GM21825 (cell line): ENCODE measurements at regions not wholly inside any gene's neighbourhood (a gene's known extent, or its start where the extent isn't known, plus 50 kb on each side); places are given as distances from the start of the nearest gene placed in this dataset.

Experiments
- ATAC-seq: cut with Tn5 transposase; IDR thresholded peaks from one replicate; pipeline ENCODE4 v1.9.1; 2021; ENCODE audit warnings: mild to moderate bottlenecking, moderate library complexity; ENCODE audit not compliant: unreplicated experiment

DNA sequence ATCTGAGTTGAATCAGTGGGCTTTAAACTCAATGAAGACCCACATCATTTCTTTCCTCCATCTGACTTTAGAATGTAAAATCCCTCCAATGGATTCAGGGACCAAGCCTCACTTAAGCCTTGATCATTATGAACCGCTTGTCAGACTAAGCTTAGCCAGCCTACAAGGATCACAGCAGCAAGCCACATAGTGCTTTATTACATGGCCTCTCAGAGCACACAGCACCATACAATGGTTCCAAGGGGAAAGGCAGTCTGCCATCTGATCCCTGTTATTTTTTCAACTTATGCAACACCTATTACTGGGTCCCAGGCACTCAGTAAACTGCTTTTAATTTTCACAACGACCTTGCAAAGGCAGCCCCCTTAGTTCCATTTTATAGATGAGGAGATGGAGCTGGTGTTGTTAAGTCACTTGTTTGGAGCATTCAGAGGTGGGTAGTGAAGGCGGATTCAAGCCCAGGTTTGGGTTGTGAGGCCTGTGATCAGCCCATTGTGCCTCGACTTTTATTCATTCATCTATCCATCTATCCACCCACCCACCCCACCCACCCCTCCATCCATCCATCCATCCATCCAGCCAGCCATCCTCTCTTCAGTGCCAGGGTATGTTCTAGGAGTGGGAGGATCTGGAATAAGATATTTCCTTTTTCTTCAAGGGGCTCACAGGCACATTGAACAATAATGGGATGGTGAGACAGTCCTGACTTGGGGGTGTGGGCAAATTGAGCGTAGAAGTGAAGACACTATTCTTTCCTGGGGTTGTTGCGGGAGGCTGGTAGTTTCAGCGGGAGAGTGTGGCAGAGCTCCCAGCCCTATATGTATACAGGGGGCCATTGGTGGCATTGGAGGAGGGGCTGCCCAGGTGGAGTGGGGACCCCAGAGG lies 141.2 kb downstream of the MYCN start:
- ATAC-seq: no peak

DNA sequence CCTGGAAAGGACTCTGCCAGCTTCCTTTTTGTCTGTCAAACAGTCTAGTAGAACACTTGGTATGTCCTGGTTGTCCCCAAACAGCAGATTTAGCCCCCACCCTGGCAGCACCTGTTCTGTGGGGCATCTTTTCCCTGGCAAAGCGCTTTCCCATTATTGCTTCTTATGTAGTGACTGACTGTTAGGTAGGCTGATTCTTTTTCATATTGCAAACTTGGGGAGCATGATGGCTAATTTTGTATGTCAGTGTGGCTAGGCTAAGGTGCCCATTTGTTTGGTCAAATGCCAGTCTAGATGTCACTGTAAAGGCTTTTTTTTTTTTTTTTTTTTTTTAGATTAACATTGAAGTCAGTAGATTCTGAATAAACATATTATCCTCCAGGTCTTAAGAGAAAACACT lies 140.2 kb downstream of the MYCN start:
- no peak for ATAC-seq

GRCh38 chr2:16080071-16080470 lies 139.7 kb downstream of the MYCN start:
- ATAC-seq: no peak

- no peak for ATAC-seq
Measured at GRCh38 chr2:16079637-16080036, 139.3 kb downstream of the MYCN start.

- ATAC-seq: no peak
Measured at GRCh38 chr2:16077601-16078000, 137.3 kb downstream of the MYCN start.

GRCh38 chr2:16076911-16077310 lies 136.6 kb downstream of the MYCN start:
- no peak for ATAC-seq

DNA sequence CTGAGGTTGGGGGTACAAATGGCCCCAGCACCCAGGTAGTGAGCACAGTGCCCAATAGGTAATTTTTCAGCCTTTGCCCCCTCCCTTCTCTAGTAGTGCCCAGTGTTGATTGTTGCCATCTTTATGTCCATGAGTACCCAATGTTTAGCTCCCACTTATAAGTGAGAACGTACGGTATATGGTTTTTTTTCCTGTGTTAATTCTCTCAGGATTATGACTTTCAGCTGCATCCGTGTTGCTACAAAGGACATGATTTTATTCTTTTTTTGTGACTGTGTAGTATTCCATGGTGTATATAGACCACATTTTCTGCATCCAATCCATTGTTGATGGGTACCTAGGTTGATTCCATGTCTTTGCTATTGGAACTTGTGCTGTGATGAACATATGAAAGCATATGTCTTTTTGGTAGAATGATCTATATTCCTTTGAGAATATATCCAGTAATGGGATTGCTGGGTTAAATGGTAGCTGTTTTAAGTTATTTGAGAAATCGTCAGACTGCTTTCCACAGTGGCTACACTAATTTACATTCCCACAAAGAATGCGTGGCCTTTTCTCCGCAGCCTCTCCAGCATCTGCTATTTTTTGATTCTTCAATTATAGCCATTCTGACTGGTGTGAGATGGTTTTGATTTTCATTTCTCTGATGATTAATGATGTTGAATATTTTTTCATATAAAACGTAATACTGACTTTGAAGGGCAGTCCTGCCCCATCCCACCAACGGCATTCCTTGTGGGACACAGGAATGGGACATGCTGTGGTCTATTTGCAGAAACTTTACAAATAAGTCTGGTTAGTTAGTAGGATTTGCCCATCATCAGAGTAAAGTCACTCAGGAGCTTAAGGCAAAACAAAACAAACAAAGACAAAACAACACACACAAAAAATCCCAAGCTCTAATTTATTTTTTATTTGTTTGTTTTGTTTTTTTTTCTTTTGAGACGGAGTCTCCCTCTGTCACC lies 135.0 kb downstream of the MYCN start:
- ATAC-seq: no peak

DNA sequence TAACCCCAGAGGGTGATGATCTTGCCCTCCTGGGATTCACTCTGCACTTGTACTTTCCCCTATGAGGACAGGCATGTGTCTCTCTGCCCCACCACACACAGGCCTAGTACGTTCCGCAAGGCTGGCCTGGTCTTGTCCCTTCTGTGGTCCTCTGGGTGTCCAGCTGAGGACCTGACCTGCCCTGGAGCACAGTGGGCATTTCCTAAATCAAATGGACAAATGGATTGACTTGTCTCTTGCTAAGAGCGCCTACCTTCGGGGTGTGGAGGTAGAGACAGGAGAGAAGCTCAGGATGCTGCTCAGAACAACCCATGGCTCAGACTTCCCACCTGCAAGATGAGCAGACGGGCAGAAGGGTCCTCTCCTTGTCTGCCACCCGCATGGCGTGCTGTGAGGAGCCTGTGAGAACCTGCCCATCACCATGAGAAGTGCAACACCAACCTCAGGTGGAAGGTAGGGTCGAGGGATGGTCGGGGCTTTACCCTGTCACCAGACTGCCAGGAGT lies 133.6 kb downstream of the MYCN start:
- ATAC-seq: no peak

DNA sequence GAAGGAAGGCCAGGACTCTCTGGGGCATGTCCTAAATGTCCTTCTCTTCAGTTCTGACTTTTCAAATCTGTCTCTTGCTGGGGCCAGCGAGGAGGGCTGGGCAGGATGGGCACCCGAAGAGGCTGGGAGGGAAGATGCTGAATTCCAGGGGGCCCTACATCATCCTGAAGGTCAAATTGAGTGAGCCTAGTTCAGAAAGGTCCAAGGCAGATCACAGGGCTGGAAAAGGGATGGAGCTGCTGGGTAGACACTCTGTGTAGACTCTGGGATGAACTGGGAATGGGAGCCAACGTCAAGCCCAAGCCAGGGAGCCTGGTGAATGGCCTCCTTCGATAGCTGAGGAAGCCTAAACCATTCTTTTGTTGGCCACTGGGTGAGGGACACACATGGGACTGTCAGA lies 133.1 kb downstream of the MYCN start:
- no peak for ATAC-seq

DNA sequence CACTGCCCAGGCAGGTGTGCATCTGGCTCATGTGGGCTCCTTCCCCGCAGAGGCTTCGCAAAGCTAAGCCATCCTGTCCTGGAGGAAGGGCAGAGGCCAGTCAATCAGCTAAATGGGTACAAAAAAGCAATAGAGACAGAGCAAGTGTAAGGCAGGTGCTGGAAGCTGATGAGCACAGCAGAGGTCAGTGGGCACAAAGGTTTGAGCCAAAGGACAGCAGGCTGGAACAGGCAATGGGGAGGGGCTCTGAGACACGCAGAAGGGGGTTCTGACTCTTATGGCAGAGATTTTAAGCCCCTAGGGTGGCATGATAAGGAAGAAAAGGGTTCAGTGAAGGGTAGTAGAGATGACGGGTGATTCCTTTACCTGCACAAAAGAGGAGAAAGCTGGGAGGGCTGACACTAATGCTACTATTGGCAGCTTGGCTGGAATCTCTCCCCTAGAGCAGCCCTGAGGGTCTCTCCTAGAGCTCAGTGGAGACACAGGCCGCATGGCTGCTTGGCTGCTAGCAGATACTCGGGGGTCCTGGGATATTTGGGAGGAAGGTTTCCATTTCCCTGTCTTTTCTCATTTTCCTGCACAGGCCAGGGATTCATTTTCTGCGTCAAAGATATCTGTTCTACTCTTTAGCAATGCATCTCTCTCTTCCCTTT lies 132.4 kb downstream of the MYCN start:
- ATAC-seq: no peak

GRCh38 chr2:16071865-16072637 lies 131.7 kb downstream of the MYCN start:
- ATAC-seq: no peak

DNA sequence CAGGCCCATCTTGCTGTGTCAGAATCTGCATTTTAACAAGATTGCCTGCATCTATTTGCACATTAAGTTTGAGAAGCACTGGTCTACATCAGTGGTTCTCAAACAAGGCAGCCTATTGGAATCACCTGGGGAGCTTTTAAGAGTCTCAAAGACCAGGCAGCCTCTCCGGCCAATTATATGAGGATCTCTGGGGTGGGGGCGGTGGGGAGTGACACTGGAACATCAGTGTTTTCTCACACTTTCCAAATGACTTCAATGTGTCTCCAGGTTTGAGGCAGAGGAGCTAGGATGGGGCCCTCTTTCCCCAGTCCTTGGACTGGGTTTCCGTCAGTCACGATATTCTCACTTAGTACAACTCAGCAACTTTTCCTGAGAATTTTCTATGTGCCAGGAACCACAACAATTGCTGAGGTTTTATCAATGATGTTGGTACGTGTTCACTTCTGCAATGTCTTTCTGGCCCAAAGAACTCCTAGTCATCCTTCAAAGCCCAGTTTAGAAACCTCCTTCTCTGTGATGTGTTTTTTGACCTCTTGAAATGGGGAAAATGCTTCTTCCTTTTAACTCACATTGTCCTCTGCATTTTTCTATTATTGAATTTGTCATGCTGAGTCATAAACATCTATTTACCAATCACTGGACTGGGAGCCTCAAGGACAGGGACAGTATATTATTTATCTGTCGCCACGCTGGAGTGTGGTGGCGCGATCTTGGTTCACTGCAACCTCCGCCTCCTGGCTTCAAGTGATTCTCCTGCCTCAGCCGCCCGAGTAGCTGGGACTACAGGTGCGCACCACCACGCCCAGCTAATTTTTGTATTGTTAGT lies 130.9 kb downstream of the MYCN start:
- ATAC-seq: no peak

DNA sequence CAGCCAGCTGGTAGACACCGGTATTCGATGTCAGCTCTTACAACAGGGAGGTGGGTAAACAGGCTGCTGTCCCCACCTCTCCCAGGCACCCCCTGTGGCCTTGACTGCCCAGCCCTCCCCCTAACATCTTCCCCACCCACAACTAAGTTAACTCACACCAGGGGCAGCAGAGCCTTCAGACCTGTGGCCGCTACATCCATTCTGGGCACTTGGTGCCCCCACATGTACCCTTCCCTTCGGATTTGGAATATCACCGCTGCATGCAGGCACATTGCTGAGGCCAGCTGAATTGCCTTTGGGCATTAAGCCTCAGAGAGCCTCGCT lies 130.3 kb downstream of the MYCN start:
- ATAC-seq: no peak

DNA sequence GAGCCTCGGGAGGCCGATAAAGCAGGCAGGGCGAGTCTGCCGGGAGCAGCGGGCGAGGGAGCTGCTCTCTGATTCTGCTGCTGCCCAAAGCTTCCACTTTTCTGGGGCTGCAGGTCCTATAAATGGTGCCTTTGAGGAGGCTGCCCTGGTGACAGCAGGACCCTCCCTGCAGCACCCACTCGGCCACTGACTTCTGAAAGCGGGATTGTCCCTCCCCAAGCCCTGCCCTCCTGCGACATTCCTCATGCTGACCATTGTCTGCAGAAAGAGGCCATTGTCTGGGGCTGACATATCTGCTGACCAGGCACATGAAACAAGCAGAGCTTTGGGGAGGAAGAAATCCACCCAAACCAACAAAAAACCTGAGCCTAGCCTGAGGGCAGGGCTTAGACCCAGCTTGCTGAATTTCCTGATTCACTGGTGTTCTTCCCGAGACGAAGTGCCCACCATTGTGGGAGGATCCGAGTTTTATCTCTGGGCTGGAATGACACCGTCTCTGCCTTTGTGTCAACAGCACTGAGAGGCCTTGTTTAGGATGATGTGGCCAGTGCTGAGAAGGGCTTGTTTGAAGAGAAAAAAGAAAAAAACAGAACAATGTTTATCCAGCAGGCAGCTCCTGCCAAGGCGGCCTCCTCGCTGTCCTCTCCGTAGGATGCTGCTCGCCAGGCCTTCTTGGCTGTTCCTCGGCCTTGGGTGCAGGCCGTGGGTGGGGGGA lies 129.7 kb downstream of the MYCN start:
- ATAC-seq: no peak

- ATAC-seq: no peak
Measured at GRCh38 chr2:16069663-16069932, 129.2 kb downstream of the MYCN start.

- no peak for ATAC-seq
Measured at GRCh38 chr2:16068552-16068940, 128.2 kb downstream of the MYCN start.

GRCh38 chr2:16067866-16068551 lies 127.7 kb downstream of the MYCN start:
- ATAC-seq: no peak

DNA sequence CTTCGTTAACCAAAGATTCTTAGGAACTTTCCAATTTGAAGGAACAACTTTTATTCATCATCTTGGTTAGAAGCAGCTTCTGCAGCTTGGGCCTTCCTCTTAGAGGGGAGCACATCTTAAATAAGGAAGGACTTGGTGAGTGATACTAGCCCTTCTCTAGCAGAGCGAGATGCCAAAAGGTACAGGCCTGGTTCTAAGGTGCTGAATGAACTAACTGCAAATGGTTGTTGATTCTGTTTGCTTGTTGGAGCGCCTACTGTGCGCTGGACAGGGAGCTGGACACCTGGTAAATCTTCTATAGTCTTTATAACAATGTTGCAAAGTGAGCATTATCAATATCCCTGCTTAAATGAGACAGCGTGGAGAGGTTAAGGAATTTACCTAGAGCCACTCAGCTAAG lies 127.1 kb downstream of the MYCN start:
- ATAC-seq: no peak

DNA sequence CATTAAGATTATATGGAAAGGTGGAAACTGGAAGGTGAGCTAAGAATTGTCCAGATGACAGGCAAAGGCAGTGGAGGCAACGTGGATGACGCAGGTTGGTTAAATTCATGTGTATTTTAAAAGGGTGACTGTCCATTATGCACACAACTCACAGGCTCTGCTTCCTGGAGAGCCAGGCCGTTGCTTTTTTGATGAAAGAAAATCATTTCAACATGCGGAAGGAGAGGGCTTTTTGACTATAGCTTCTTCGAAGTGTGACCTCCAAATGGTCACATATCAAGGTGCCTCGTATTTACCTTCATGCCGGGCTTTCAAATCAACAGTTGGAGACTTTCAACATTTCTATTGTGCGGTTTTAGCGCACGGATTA lies 126.7 kb downstream of the MYCN start:
- ATAC-seq: no peak
